Globus pallidus (tissue), 1 donor: ENCODE measurements at regions not wholly inside any gene's neighbourhood (a gene's known extent, or its start where the extent isn't known, plus 50 kb on each side); places are given as distances from the start of the nearest gene placed in this dataset.
"Not testable (repeated sequence)": the region's sequence is repeated elsewhere in the genome, so short reads cannot be mapped to it uniquely, and the experiment has no call there.

Source experiments
- DNase-seq: peaks from one replicate; pipeline ENCODE4 v3.0.0-alpha.2; 2015; ENCODE audit warnings: low spot score

DNA sequence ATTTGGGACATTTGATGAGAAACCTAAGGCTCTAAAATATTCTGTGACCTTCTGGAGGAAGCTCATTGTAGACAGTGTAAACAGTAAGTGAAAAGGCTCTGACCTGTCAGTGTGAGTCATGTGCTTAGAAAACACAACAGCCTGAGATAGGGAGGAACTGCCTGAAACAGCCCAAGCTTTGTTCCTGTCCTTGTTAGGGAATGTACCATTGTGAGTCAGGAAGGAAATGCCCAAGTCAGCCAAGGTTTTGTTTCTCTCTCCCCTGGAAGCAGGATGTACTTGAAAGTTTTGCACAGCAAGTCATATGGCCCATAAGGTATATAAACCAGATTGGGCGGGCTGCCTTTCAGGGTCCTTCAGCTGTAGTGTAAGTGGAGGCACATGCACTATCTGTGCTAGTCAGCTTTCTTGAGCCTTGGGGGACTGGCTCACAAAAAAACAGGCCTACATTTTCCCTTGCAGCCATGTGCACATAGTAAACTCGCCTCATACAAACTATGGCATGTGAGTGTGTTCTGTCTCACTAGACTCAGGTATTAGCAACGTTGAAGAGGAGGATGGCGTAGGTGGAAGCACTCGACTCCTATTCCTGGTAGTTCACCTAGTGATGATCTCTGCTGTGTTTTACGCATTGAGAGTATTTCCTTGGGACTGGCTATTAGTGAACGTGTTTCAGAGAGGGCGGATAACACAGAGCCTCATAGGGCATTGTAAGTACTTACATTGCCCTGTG lies 141.2 kb upstream of the KLHL1 start:
- no peak for DNase-seq

- no peak for DNase-seq
Observed at GRCh38 chr13:70237131-70237530, 128.9 kb upstream of the KLHL1 start.

- no peak for DNase-seq
Observed at GRCh38 chr13:70235565-70235964, 127.3 kb upstream of the KLHL1 start.

DNA sequence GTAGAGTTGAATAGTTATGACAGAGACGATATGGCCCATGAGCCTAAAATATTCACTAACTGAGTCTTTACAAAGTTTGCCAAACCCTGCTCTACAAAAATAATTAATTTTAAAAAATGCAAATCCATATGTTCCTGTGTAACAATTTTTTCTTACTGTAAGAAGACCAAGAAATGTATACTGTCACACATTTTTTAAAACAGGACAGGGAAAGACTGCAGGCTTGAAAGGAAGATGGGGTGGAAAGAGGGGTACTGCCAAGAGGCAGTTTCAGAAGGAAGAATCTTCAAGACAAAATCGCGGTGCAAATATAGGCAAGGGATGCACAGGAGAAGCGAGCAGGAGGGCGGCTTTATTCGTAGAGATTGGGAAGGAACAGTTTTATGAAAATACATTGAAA lies 115.7 kb upstream of the KLHL1 start:
- DNase-seq: no peak

GRCh38 chr13:70222926-70223325 lies 114.7 kb upstream of the KLHL1 start:
- DNase-seq: no peak

- no peak for DNase-seq
Observed at GRCh38 chr13:70218618-70219017, 110.4 kb upstream of the KLHL1 start.

DNA sequence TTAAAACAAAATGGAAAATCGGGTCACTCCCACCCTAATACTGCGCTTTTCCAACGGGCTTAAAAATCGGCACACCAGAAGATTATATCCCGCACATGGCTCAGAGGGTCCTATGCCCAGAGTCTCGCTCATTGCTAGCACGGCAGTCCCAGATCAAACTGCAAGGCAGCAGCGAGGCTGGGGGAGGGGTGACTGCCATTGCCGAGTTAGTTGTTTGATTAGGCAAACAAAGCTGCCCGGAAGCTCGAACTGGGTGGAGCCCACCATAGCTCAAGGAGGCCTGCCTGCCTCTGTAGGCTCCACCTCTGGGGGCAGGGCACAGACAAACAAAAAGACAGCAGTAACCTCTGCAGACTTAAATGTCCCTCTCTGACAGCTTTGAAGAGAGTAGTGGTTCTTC lies 100.7 kb upstream of the KLHL1 start:
- not testable (repeated sequence) for DNase-seq

- DNase-seq: no peak
Observed at GRCh38 chr13:70206671-70207070, 98.4 kb upstream of the KLHL1 start.

DNA sequence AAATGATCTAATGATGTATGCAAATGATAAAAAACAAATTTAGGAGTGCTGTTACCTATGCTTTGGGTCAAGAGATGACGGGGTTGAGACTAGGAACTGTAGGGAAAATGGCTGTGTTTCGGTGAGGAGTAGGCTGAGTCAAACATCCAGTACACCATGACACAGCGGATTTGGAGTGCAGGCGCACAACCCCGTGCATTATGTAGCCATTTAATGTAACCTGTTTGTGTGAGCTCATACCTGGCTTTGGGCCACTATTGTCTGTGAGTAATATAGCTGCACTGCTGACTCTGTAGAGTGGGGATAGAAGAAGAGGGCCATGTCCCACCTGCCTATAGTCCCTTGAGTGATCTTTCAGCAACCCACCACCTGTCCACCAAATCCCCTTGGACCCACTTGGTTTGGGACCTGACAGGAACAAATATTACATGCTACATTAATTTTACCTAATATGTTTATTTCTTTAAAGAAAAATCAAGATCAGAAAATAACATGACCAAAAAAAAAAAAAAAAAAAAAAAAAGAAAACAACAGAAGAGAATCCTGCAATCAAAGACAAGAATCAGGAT lies 95.5 kb upstream of the KLHL1 start:
- DNase-seq: no peak

GRCh38 chr13:70191034-70191433 lies 82.8 kb upstream of the KLHL1 start:
- DNase-seq: no peak

DNA sequence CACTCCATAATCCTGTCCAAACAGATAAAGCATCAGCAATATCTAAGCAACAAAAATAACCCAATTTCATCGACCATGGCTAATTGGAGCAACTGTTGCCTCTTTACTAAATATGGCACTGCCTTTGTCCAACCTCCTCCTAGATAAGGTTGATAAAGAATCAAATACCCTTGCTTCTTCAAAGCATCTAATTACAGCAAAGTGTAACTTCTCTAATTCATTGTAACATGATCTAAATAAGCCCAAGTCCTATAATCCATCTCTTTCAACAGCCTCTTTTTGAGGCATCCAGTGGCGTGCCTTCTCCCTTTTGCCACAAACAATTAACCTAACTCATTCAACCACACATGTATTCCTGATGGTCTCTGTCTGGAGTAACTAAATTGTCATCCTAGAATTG lies 81.7 kb upstream of the KLHL1 start:
- DNase-seq: no peak

GRCh38 chr13:70188567-70188966 lies 80.3 kb upstream of the KLHL1 start:
- DNase-seq: no peak

- no peak for DNase-seq
Observed at GRCh38 chr13:70183041-70183440, 74.8 kb upstream of the KLHL1 start.
